Occipital lobe (tissue), 1 donor: ENCODE measurements at regions not wholly inside any gene's neighbourhood (a gene's known extent, or its start where the extent isn't known, plus 50 kb on each side); places are given as distances from the start of the nearest gene placed in this dataset.
A peak's percentile ranks its signal among the peaks of the same experiment; 100 is the strongest.

Experiments
- DNase-seq: peaks from one replicate; lab custom pipeline; 2025; lab: John Stamatoyannopoulos, UW

DNA sequence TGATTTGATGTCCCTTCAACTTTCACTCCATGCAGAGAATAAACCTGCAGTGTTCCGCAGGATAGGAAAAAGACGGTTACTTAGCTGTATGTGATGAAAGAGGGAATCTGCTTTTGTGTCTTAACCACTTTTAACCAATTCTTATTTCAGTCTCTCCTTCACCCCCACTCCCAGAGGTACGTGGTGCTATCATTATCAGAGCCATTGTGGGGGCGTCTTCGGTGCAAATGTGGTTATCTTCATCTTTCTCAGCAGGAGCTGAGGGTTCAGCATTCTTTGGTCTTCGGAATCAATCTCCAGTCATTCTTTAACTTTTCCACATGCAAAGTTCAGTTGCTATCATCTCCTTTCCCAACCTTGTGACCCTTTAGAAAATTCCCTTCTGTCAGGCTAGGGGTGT, 219.9 kb upstream of the LYZL1 start:
- no peak for DNase-seq

GRCh38 chr10:29069941-29070340, 218.9 kb upstream of the LYZL1 start:
- DNase-seq = no peak

DNA sequence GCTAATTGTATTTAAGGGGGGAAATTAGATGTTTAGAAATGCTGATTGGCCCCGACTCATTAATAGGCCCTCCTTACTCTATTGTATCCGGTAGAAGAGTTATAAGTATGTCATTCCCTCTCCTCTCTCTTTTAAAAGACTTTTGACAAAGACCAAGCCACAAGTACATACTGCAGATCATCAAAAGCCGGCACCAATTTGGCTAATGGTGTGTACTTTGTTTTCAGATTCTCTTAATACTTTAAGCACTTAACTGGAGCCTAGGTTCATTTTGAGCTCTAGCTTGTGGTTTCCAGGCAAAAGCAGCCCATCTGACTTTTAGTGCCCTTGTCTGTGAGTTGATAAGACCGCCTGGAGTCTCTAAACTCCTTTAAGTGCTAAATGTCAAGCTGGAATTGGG, 210.0 kb upstream of the LYZL1 start:
- DNase-seq = no peak

- no peak for DNase-seq
Observed at GRCh38 chr10:29081231-29081630, 207.6 kb upstream of the LYZL1 start.

GRCh38 chr10:29081951-29082685, 206.8 kb upstream of the LYZL1 start:
- DNase-seq = no peak

GRCh38 chr10:29083096-29083495, 205.8 kb upstream of the LYZL1 start:
- peak; percentile 5 for DNase-seq

DNA sequence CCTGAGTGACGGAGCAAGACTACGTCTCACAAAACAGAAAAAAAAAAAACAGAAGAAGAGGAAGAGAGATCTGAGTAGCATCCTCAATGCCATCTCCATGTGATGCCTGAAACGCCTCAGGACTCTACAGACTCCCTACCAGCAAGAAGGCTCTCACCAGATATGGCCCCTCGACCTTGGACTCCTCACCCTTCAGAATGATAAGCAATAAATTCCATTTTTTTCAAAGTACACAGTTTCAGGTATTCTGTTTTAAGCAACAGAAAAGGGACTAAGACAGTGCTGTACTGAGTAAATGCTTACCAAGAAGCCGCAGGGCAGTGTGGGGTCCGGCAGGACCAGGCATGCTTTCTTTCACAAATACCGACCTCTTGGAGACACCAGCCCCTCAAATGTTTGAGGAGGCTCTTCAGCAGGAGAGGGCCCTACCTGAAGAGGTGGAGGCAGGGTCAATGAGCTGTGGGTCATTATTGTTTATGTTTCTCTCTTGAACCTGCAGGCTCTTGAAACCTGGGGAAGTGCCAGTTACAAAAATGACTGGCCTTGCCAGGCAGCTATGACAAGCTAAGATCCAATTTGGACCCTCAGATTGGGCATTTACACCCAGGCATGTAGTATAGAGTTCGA, 204.1 kb upstream of the LYZL1 start:
- no peak for DNase-seq

GRCh38 chr10:29089091-29089490, 199.8 kb upstream of the LYZL1 start:
- no peak for DNase-seq

DNA sequence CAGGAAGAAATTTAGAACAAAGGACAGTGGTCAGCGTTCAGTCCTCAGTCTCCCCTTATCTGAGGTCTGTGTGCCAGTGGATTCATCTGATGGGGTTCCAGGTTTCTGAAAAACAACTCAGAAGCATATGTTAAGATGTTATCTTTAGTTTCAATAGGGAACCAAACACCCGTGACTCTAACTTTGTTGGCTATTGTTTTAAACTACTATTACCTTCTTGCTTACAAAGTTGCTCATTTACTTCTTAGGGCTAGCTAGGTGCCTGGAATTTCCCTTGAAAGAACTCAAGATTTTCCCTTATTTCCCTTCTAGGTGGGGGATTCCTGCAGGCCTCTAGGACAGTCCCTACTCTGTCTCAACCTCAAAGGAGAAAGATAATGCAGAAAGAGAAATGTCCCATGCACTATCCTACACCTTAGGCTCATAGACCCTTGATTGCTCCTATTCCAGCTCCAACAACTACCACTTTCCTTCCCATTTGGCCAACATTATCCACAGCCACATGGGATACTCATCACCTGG, 192.5 kb upstream of the LYZL1 start:
- no peak for DNase-seq

DNA sequence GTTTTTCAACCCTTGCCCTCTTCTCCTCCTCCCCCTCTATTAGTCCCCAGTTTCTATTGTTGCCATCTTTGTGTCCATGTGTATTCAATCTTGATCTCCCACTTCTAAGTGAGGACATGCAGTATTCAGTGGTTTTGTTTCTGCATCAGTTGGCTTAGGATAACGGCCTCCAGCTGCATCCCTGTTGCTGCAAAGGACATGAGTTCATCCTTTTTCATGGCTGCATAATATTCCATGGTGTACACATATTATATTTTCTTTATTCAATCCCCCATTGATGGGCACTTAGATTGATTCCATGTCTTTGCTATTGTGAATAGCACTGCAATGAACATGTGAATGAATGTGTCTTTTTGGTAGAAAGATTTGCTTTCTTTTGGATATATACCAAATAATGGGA, 190.4 kb upstream of the LYZL1 start:
- DNase-seq = no peak

GRCh38 chr10:29099001-29099400, 189.9 kb upstream of the LYZL1 start:
- DNase-seq = no peak

- no peak for DNase-seq
Observed at GRCh38 chr10:29099415-29099814, 189.5 kb upstream of the LYZL1 start.

GRCh38 chr10:29100505-29100904, 188.4 kb upstream of the LYZL1 start:
- no peak for DNase-seq

GRCh38 chr10:29102233-29102632, 186.6 kb upstream of the LYZL1 start:
- no peak for DNase-seq

DNA sequence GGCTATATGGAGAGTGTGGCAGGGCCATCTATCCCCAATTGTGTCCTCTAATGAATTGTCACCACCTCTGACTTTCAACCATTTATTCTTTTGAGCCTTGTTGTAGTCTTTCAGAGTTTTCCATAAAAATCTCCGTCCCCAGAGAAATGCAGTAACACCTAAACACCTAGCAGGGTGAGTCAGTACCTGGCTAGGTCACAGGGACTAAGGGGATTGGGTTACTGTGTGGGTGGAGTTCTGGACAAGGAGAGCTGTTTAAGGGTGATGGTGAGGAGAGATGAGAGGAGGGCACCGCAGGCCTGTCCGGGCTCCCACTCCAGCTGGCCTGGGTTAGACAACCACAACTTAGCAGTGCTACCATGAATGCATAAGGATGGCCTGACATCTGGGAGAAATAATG, 186.2 kb upstream of the LYZL1 start:
- DNase-seq = no peak

GRCh38 chr10:29104661-29105399, 184.0 kb upstream of the LYZL1 start:
- DNase-seq = no peak

DNA sequence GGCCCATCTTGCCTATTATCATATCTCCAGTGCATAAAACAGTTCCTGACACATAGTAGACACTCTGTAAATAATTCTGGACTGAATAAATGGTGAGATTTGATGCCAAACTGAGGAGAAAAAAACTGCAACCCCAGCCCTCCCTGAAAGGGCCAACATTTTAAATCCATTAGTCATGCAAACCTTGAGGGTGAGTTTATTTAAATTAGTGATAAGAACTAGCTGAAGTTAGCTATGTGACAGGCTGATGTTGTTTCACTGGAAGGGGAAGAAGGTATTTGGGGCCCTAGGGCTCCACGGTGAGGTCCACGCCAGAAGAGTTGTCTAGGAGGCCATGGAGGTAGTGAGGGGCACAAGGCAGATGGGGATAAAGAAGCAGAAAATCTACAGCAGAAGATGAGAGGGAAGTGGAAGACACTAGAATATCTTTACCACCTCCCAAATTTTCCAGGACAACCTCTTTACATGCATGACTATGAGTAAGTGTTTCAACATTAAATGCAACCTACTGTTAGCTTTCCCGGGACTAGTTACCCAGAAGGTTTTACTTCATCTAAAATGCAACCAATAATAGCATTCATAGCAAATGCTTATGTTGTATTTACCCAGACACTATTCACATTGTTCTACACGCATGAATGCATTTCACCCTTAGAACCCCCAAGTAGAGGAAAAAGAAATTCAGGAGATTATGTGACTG, 183.2 kb upstream of the LYZL1 start:
- no peak for DNase-seq

DNA sequence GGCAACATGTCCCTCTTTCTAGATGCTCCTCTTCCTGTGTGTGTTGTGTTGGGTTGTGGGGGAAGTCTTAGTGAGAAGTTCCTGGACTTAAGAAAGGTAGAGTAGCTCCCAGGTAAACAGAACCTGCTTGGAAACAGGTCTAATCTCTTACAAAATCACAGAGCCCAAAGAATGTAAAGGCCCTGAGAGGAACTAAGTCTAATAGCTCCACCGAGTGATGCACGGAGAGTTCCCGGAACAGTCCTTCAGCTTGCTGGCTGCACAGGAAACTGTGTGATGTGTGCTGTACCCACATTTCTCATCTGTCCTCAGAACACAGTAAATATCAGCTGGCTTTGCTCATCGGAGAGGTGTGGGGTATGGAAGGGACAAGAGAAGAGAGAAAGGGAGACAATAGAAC, 182.6 kb upstream of the LYZL1 start:
- no peak for DNase-seq

DNA sequence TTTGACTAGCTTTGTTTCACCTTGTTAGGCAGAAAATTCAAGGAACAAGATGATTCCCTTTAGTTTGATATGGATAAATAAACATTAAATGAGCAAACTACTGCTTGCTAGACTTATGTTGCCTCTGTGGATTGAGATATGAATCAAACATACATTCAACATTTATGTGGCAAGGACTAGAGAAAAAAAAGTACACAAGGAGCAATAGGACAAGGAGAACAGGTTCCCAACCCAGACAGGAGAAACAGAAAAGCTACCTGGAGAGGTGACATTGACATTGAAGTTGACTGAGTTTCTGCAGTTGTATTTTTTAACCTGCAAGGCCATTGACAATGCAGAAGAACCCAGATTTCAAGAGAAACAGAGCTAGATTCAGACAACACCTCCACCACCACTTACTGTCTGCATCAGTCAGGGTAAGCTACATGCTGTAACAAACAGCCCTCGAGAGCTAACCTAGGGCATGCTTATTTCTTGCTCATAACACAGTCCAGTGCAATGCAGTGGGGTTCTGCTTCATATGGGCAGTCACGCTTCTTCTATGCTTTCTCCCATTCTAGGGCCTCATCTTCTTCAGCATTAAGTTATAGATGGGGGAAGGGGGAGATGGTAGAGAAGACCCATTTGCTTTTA, 180.9 kb upstream of the LYZL1 start:
- DNase-seq = no peak

- no peak for DNase-seq
Observed at GRCh38 chr10:29109707-29110571, 178.9 kb upstream of the LYZL1 start.
